GM18868 (cell line): ENCODE measurements at regions not wholly inside any gene's neighbourhood (a gene's known extent, or its start where the extent isn't known, plus 50 kb on each side); places are given as distances from the start of the nearest gene placed in this dataset.
"Not testable (repeated sequence)": the region's sequence is repeated elsewhere in the genome, so short reads cannot be mapped to it uniquely, and the experiment has no call there.

Source experiments
- ATAC-seq: cut with Tn5 transposase; IDR thresholded peaks from one replicate; pipeline ENCODE4 v1.9.1; 2021; ENCODE audit warnings: mild to moderate bottlenecking, moderate library complexity; ENCODE audit not compliant: unreplicated experiment

DNA sequence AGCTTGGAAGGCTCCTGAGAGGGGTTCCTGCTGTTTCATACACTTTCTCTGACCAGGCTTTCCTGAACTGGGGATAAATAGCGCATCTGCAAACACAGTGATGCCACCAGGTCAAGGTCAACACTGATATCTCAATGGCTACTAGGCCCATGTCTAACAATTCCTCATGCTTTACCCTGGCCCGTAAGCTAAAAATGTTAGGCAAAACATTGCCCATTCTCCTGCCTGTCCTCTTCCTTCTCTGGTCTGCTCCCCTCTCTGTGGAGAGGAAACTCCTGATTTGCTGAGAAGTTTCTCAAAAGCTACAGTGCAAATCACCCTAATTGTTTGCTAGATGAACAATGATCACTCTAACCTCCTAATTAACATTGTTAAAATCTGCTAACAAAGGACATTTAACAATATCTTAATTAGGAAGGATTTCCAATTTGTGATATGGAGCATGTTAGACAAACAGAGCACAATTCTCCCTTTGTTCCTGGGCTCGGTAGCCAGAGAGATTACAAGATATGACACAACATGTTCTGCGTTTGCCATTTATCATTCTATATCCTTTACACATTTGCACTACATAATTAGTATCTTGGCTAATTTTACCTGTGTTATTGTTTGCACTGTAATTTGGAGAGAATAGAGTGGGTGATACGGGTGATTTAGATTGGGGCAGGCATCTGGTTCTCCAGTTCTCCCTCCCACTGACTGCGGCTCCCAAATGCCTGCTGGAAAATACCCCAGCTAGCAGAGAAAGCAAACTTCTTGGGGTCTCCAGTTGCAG, 266.8 kb downstream of the CD83 start:
- ATAC-seq = no peak

DNA sequence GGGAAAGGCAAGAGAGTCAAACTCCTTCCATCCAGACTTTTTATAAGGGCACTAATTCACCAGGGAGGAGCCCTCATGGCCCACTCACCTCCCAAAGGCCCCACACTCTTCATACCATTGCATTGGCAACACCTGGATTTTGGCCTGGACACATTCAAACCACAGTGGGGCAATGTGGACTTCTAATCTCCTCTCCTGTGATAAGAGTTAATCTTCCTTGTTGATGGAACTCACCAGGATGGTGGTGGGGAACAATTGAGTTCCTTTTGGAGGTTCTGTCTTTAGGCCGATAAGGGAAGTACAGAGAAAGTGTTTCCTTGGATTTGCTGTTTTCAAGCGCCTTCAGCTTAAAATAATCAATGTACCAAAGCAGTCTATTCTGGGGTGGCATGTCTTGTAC, 268.7 kb downstream of the CD83 start:
- ATAC-seq = no peak

GRCh38 chr6:14386668-14387067, 269.1 kb downstream of the CD83 start:
- ATAC-seq = peak; percentile 46

DNA sequence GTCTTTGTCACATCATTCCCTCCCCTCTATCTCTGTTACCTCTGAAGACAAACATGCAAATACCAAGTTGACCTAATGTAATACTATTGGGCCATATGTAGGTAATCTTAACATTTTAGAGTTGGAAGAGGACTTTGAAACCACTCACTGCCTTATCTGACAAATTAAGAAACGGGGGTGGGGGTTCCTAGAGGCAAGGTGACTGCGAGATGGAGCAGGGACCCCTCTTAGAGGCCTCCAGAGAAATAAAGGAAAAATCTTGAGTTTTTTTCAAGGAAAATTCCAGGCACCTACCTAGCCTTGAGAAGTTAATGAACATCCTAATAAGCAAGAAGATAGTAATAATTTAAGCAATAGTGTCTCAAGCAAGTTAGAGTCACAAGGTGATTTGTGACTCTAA, 270.8 kb downstream of the CD83 start:
- no peak for ATAC-seq

- not testable (repeated sequence) for ATAC-seq
These were observed 272.2 kb downstream of the CD83 start for GRCh38 chr6:14389776-14390175.

- ATAC-seq = no peak
These were observed 273.2 kb downstream of the CD83 start for GRCh38 chr6:14390805-14391204.

DNA sequence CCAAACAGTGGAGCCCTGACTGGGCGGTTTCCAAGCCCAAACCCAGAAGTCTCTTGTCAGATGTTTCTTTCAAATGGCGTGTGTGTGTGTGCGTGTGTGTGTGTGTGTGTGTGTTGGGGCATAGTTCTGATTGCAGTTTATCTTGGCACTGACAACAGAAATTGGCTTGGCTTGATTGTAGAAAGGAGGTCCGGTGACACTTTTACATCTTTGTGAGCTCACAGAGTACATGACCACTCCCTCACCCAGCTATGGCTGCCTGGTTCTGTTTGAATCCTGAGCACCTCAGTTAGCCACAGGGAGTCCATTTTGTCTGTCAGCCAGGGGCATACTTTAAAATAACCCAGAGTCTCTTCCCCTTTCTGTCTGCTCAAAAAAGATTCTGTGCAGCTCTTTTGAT, 276.3 kb downstream of the CD83 start:
- no peak for ATAC-seq

DNA sequence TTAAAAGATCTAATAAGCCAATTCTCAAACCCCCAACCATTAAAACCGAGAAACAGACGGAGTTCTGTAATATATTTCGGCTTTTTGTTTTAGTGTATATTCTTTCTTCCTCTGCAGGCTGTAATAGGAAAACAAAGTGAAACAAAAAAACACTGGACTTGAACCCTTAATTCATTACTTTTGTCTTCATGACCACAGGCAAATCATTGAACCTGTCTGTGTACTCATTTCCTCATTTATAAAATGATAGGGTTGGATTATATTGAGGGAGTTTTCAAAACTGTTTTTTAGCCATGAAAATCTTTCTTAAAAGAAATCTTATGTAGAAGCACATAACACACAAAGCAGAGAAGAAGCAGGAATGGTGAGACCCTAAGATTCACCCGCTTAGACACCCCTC, 278.8 kb downstream of the CD83 start:
- no peak for ATAC-seq

DNA sequence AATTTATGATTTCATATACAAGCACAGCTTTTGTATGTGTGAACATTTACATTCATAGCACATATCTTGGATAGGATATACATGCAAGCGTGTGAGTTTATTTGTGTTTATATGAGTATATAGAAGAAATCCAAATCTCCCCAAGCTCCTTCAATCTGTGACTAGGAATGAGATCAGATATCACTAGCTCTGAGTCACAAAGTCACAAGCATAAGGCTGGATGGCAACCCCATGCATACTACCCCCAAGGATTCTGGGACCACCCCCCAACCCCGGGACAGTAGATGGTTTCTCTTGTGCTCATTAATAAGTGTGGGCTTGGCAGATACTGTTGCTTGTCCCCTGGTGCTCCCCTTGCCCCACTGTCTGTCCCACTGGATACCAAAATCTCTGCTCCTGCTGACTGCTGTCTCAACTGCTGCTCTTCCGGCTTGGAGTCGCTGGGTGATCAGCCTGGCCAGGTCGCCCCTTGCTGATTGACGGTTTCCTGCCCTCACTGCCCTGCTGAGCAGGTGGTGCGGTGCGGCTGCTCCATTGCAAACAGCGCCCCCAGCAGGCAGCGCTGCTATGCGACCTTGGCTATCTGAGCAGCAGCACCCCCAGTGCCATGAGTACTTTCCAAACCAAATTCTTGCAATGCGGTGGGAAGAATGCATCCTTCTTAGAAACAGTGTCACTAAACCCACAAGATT, 279.4 kb downstream of the CD83 start:
- no peak for ATAC-seq

GRCh38 chr6:14397518-14397901, 279.9 kb downstream of the CD83 start:
- ATAC-seq = no peak

DNA sequence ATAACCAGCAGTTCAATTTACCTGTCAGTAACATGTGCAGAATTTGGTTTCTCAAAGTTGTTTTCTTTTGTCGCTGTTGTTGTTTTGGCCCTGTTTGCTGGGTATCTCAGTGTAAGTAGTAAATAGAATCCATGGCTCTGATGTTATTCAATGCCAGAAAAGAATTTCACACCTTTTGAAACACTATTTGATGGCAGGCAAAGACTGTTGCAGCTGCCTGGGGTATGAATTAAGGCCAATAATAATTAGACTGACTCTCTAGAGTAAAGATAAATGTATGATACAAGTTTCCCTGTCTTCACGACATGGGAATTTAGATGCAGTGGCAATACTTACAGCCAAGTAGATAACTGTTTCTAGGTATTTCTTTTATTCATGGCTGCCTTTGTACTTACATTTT, 281.4 kb downstream of the CD83 start:
- ATAC-seq = no peak

DNA sequence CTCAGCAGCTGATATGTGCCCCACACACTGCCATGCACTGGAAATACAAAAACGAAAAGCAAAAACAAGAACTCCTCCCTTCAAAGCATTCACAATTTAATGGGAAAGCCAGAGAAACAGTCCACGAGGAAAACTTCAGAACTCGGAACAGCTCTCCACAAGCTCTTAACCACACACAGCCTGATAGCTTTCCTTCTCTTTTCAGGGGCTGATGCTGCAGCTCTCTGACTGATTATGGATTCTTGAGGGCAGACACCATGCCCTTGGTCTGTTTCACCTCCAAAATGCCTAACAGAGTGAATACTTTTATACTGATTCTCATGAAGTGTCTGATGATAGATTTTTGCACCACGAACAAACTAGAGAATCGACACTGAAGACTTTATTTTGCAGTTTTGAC, 282.1 kb downstream of the CD83 start:
- ATAC-seq = no peak

GRCh38 chr6:14401246-14401645, 283.7 kb downstream of the CD83 start:
- no peak for ATAC-seq

- ATAC-seq = no peak
These were observed 289.2 kb downstream of the CD83 start for GRCh38 chr6:14406614-14407331.

DNA sequence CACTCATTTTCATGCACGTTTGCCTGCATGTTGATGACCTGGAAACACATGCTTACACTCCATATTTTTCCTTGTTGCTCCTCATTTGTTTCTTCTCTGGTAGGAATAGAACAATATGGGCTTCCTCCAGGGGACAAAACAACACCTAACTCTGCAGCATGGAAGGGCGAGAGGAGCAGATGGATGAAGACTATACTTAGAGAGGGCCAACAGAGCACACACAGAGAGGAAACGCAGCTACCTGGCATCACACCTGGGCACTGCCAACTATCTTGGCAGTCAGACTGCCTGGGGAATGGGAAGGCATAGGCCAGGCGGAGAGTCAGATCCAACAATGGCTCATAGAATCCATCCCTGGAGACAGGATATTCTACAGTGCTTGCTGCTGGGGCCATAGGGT, 290.9 kb downstream of the CD83 start:
- ATAC-seq = no peak

DNA sequence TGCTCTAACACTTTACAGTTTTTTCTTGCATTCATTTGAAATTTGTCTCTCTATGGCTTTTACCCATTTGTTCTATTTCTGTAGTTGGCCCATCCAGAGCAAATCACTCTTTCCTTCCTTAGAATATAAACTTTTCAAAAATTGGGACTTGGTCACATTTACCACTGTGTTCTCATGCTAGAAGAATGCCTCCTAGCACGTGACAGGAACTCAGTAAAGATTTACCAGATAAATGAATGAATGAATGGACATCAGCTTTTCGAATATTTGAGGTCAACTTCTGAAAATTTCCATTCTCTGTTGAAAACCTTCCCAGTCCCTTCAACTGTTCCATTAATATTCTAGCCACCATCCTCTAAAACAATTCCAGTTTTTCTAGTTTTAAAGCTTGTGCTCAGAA, 294.5 kb downstream of the CD83 start:
- no peak for ATAC-seq

- no peak for ATAC-seq
These were observed 297.9 kb downstream of the CD83 start for GRCh38 chr6:14415452-14415851.

DNA sequence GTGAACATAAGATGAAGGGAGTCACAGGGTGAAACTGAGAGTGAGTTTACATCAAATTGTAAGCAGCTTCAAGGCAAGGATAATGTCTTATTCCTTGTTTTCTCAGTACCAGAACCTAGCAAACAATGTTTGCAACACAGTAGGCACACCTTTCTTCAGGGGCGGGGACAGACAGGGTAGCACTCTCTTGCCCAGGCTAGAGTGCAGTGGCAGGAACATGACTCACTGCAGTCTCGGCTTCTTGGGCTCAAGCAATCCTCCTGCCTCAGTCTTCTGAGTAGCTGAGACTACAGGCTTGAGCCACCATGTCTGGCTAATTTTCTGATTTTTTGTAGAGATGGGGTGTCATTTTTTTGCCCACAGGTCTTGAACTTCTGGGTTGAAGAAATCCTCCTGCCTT, 299.8 kb downstream of the CD83 start:
- ATAC-seq = no peak

GRCh38 chr6:14419224-14419623, 301.7 kb downstream of the CD83 start:
- not testable (repeated sequence) for ATAC-seq

GRCh38 chr6:14422061-14422460, 304.5 kb downstream of the CD83 start:
- no peak for ATAC-seq

- ATAC-seq = no peak
These were observed 305.3 kb downstream of the CD83 start for GRCh38 chr6:14422917-14423316.

DNA sequence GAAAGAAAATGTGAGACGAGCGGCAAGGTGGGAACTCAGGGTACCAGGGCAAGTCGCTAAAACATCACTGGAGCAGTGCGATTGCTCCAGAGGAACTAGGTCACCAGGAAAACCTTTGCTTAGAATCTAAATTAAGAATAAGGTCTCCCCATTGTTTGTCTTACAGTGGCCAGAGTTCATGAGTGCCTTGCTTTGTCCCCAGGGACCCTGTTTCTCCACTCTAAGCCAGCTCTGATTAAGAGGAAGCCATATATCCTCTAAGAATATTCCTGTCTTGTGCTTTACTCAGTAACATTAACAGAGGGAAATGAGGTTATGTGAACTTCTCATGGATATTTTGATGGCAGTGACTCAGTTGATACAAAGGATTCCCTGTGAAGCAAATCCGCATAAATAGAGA, 305.8 kb downstream of the CD83 start:
- no peak for ATAC-seq
